ENCODE measurements at regions not wholly inside any gene's neighbourhood (a gene's known extent, or its start where the extent isn't known, plus 50 kb on each side); places are given as distances from the start of the nearest gene placed in this dataset.

- Histone ChIP-seq H3K9ac (ENCODE audit: extremely low read depth, insufficient read length, low read length) (no peak overlapping the region), H3K4me2 (ENCODE audit: insufficient read depth, insufficient read length, low read length) (no peak overlapping the region), H3K18ac (ENCODE audit: insufficient read length, low read depth, low read length) (no peak overlapping the region), H4K5ac (ENCODE audit: insufficient read length, low read depth, low read length) (no peak overlapping the region), H3T11ph (ENCODE audit: low read length) (no peak overlapping the region), H3K23me2 (ENCODE audit: insufficient read length, low read depth, low read length, poor library complexity, severe bottlenecking) (no peaks in the 10 kb centered on the region), H2BK5ac (ENCODE audit: insufficient read length, low read length) (no peak overlapping the region), H3K23ac (ENCODE audit: insufficient read length, low read depth, low read length) (no peak overlapping the region), H4K91ac (ENCODE audit: insufficient read length, low read depth, low read length) (no peak overlapping the region), H3K4ac (ENCODE audit: low read depth, low read length) (no peak overlapping the region), H3K79me1 (ENCODE audit: insufficient read depth, low read depth, low read length, poor library complexity, severe bottlenecking) (no peaks in the 10 kb centered on the region), H3K56ac (ENCODE audit: insufficient read length, low read depth, low read length) (no peak overlapping the region), H3K79me2 (ENCODE audit: insufficient read depth, low read length) (no peaks in the 10 kb centered on the region), H3K4me1 (ENCODE audit: insufficient read depth, low read length) (no peaks in the 10 kb centered on the region), H2AFZ (ENCODE audit: low read length) (no peak overlapping the region), H2BK15ac (ENCODE audit: low read depth, low read length) (no peak overlapping the region), H2BK20ac (ENCODE audit: low read depth, low read length, poor library complexity, severe bottlenecking) (no peak overlapping the region), H3K27ac (ENCODE audit: insufficient read length, low read depth, low read length) (no peak overlapping the region), H4K8ac (replicated peaks; ENCODE audit: insufficient read length, low read depth, low read length) (no peak overlapping the region), H2BK12ac (ENCODE audit: insufficient read length, low read depth, low read length) (no peak overlapping the region), H3K9me3 (ENCODE audit: control insufficient read depth, low read depth, low read length) (no peaks in the 10 kb centered on the region), H4K20me1 (ENCODE audit: control insufficient read depth, insufficient read depth, insufficient read length) (no peaks in the 10 kb centered on the region), H2BK120ac (ENCODE audit: low read depth, low read length, poor library complexity, severe bottlenecking) (no peak overlapping the region), H3K27me3 (ENCODE audit: insufficient read depth, low read length) (no peaks in the 10 kb centered on the region), H3K14ac (ENCODE audit: insufficient read depth, low read length) (no peak overlapping the region), H2AK5ac (ENCODE audit: insufficient read length, low read length) (no peak overlapping the region)
- no CpG with 5 or more reads among the region's 3 CpGs for WGBS (ENCODE audit: extremely low coverage, insufficient read length, low lambda C conversion rate)
- Mint-ChIP-seq H3K4me3 (no peak overlapping the region), H3K4me1 (no peaks in the 10 kb centered on the region), H3K36me3 (ENCODE audit: insufficient read depth in 1 of 3, low read depth in 3 of 3) (no peaks in the 10 kb centered on the region), H3K27ac (no peak overlapping the region), H3K9me3 (no peaks in the 10 kb centered on the region; a peak in 1 of 5 replicates), H3K27me3 (ENCODE audit: low read depth) (no peaks in the 10 kb centered on the region)
- no peak for DNase-seq
- no peak for TF ChIP-seq CTCF (conservative IDR thresholded peaks at IDR 0.05)
Observed at GRCh38 chr9:22342491-22343217, 104.0 kb upstream of the DMRTA1 start.

Data from H9 (cell line).